ENCODE measurements at regions not wholly inside any gene's neighbourhood (a gene's known extent, or its start where the extent isn't known, plus 50 kb on each side); places are given as distances from the start of the nearest gene placed in this dataset.

- H3K27me3 ChIP-seq (ENCODE audit: insufficient read depth, low read depth): no peaks in the 10 kb centered on the region
- H3K36me3 ChIP-seq (ENCODE audit: low read depth): no peaks in the 10 kb centered on the region
- H3K27ac ChIP-seq: no peak overlapping the region
- H3K4me2 ChIP-seq: no peak overlapping the region
- no peaks in the 10 kb centered on the region for H3K9me2 ChIP-seq (ENCODE audit: insufficient read depth)
- BruUV-seq (replicated peaks): no TSS peak
- ChIA-PET CTCF (no interaction called here), POLR2A (ENCODE audit: unreplicated experiment) (no interaction called here)
- H4K20me1 ChIP-seq (ENCODE audit: insufficient read depth): no peaks in the 10 kb centered on the region
- H3K9me3 ChIP-seq (ENCODE audit: insufficient read depth, low read depth): no peaks in the 10 kb centered on the region
- no peaks in the 10 kb centered on the region for H3K4me1 ChIP-seq (replicated peaks; ENCODE audit: insufficient read depth)
- no peak for DNase-seq
- H3K4me3 ChIP-seq: no peak overlapping the region
- no peaks in the 10 kb centered on the region for H3K79me2 ChIP-seq (ENCODE audit: low read depth)
- intact Hi-C loops (cut with micrococcal nuclease; ENCODE audit: unreplicated experiment): no loop called here
- no peak overlapping the region for H2AFZ ChIP-seq
- H3F3A ChIP-seq (ENCODE audit: insufficient read depth, low read depth): no peaks in the 10 kb centered on the region
- no peak for TF ChIP-seq EZH2 (IDR thresholded peaks at IDR 0.05; ENCODE audit: low read depth)
- TF ChIP-seq CTCF (conservative IDR thresholded peaks at IDR 0.05): no peak
Observed at GRCh38 chr3:66825375-66825774, 172.7 kb upstream of the KBTBD8 start.

- Histone ChIP-seq H4K20me1 (ENCODE audit: insufficient read depth) (no peaks in the 10 kb centered on the region), H3K4me2 (no peak overlapping the region), H3F3A (ENCODE audit: insufficient read depth, low read depth) (no peaks in the 10 kb centered on the region), H3K27me3 (ENCODE audit: insufficient read depth, low read depth) (no peaks in the 10 kb centered on the region), H3K4me3 (no peak overlapping the region), H2AFZ (no peak overlapping the region), H3K79me2 (ENCODE audit: low read depth) (no peaks in the 10 kb centered on the region), H3K9me2 (ENCODE audit: insufficient read depth) (no peaks in the 10 kb centered on the region), H3K4me1 (replicated peaks; ENCODE audit: insufficient read depth) (no peaks in the 10 kb centered on the region), H3K36me3 (ENCODE audit: low read depth) (no peaks in the 10 kb centered on the region), H3K27ac (no peak overlapping the region), H3K9me3 (ENCODE audit: insufficient read depth, low read depth) (no peaks in the 10 kb centered on the region)
- POLR2A ChIA-PET (ENCODE audit: unreplicated experiment): no interaction called here
- TF ChIP-seq CTCF (conservative IDR thresholded peaks at IDR 0.05) (no peak), EZH2 (IDR thresholded peaks at IDR 0.05; ENCODE audit: low read depth) (no peak)
- BruUV-seq (replicated peaks): no TSS peak
- CTCF ChIA-PET: no interaction called here
- intact Hi-C loops (cut with micrococcal nuclease; ENCODE audit: unreplicated experiment): no loop called here
- DNase-seq: no peak
Observed at GRCh38 chr3:66827726-66828125, 170.4 kb upstream of the KBTBD8 start.

GRCh38 chr3:66828303-66828702 is 169.8 kb upstream of the KBTBD8 start:
- Histone ChIP-seq H4K20me1 (ENCODE audit: insufficient read depth) (no peaks in the 10 kb centered on the region), H3K4me2 (no peak overlapping the region), H3K27ac (no peak overlapping the region), H3K9me3 (ENCODE audit: insufficient read depth, low read depth) (no peaks in the 10 kb centered on the region), H3K27me3 (ENCODE audit: insufficient read depth, low read depth) (no peaks in the 10 kb centered on the region), H2AFZ (no peak overlapping the region), H3K79me2 (ENCODE audit: low read depth) (no peaks in the 10 kb centered on the region), H3K9me2 (ENCODE audit: insufficient read depth) (no peaks in the 10 kb centered on the region), H3K36me3 (ENCODE audit: low read depth) (no peaks in the 10 kb centered on the region), H3K4me1 (replicated peaks; ENCODE audit: insufficient read depth) (no peaks in the 10 kb centered on the region), H3K4me3 (no peak overlapping the region), H3F3A (ENCODE audit: insufficient read depth, low read depth) (no peaks in the 10 kb centered on the region)
- TF ChIP-seq CTCF (conservative IDR thresholded peaks at IDR 0.05): no peak
- TF ChIP-seq EZH2 (IDR thresholded peaks at IDR 0.05; ENCODE audit: low read depth): no peak
- no TSS peak for BruUV-seq (replicated peaks)
- DNase-seq: no peak
- ChIA-PET POLR2A (ENCODE audit: unreplicated experiment) (no interaction called here), CTCF (no interaction called here)
- intact Hi-C loops (cut with micrococcal nuclease; ENCODE audit: unreplicated experiment): no loop called here
